ENCODE measurements at regions not wholly inside any gene's neighbourhood (a gene's known extent, or its start where the extent isn't known, plus 50 kb on each side); places are given as distances from the start of the nearest gene placed in this dataset.

- WGBS (ENCODE audit: insufficient coverage), result 69% methylated on average over 9 of the region's 18 CpGs
- Histone ChIP-seq H3K79me2 (ENCODE audit: control insufficient read depth, insufficient read depth, low read length) (no peaks in the 10 kb centered on the region), H3K9me3 (ENCODE audit: control extremely low read depth in 1 of 3, control insufficient read depth in 2 of 3, insufficient read depth in 1 of 3, low read length in 2 of 3) (no peaks in the 10 kb centered on the region), H3K27ac (ENCODE audit: low read length in 2 of 2) (no peak overlapping the region), H3K4me3 (ENCODE audit: control extremely low read depth in 1 of 5, extremely low read depth in 1 of 5, insufficient read depth in 1 of 5, low read depth in 2 of 5, low read length in 4 of 5) (no peak overlapping the region), H3K9ac (ENCODE audit: low read length) (no peak overlapping the region), H4K20me1 (ENCODE audit: control insufficient read depth, insufficient read depth, low read length, poor library complexity, severe bottlenecking) (no peaks in the 10 kb centered on the region), H3K36me3 (replicated peaks in 1 of 2; ENCODE audit: control extremely low read depth in 1 of 2, control insufficient read depth in 1 of 2, extremely low read depth in 1 of 2, insufficient read depth in 2 of 2, low read length in 1 of 2) (no peaks in the 10 kb centered on the region), H3K4me1 (ENCODE audit: control insufficient read depth in 2 of 2, insufficient read depth in 2 of 2, low read length in 2 of 2) (no peaks in the 10 kb centered on the region), H3K4me2 (replicated peaks; ENCODE audit: low read depth, low read length, poor library complexity, severe bottlenecking) (no peak overlapping the region), H2AFZ (ENCODE audit: insufficient read depth, low read depth, low read length, poor library complexity, severe bottlenecking) (no peak overlapping the region), H3K27me3 (replicated peaks in 1 of 4; ENCODE audit: control extremely low read depth in 1 of 4, control insufficient read depth in 3 of 4, insufficient read depth in 4 of 4, low read length in 3 of 4) (peaks cover 0 to 5% (median 0%) of the 10 kb centered on the region in 4 experiments)
- Mint-ChIP-seq H3K27ac (no peak overlapping the region), H3K4me1 (no peaks in the 10 kb centered on the region), H3K4me3 (no peak overlapping the region), H3K9me3 (ENCODE audit: insufficient read depth) (no peaks in the 10 kb centered on the region), H3K27me3 (peaks cover 22% of the 10 kb centered on the region)
- intact Hi-C loops (cut with micrococcal nuclease), result no loop called here
- ChIA-PET POLR2A (no interaction called here), CTCF (no interaction called here)
- TF ChIP-seq, protein P1, sequence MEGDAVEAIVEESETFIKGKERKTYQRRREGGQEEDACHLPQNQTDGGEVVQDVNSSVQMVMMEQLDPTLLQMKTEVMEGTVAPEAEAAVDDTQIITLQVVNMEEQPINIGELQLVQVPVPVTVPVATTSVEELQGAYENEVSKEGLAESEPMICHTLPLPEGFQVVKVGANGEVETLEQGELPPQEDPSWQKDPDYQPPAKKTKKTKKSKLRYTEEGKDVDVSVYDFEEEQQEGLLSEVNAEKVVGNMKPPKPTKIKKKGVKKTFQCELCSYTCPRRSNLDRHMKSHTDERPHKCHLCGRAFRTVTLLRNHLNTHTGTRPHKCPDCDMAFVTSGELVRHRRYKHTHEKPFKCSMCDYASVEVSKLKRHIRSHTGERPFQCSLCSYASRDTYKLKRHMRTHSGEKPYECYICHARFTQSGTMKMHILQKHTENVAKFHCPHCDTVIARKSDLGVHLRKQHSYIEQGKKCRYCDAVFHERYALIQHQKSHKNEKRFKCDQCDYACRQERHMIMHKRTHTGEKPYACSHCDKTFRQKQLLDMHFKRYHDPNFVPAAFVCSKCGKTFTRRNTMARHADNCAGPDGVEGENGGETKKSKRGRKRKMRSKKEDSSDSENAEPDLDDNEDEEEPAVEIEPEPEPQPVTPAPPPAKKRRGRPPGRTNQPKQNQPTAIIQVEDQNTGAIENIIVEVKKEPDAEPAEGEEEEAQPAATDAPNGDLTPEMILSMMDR (IDR thresholded peaks at IDR 0.05), result no peak
- TF ChIP-seq EZH2 (IDR thresholded peaks at IDR 0.05; ENCODE audit: borderline replicate concordance, insufficient read depth, low read depth, low read length, poor library complexity, severe bottlenecking), result no peak
- DNase-seq, result no peak
- no peak for ATAC-seq (ENCODE audit: low read depth)
Measured at GRCh38 chr15:77733579-77734300, 101.0 kb upstream of the LINGO1 start.

DNA sequence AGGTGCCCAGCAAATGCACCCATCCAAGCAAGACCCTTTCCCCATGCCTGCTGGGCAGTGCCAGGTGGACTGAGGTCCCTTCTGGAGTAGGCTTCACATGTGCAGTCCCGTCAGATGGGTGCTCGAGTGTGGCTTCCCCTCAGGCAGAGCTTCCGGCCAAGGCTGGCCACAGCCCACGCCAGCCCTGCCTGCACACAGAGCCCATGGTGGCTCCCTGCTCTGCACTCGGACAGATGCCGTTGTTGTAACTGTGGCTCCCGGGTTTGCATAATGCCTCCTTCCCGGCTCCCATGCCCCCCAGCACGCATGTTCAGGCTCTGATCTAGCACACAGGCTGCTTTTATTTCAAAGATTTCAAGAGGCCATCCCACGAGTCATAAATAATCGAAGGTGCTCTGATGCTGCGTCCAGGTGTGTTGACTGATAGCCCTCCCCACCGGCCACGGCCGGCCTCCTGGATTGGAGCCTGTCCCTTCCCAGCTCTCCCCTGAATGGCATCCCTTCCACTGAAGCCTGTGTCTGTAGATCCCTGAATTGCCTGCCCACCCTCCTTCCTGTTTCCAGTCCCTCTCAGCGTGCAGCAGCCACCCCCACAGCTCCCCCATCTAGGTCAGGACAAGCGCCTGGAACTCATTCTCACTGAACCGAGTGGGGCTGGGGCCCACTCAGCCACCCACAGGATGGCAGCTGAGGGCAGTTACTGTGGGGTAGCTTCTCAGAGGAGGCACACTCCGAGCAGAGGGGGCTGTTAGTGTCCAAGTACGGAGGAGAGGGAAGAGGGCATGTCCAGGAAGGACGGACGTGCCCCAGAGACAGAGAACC is 100.0 kb upstream of the LINGO1 start:
- no peaks in the 10 kb centered on the region for H3K9me3 ChIP-seq (ENCODE audit: control extremely low read depth in 1 of 3, control insufficient read depth in 2 of 3, insufficient read depth in 1 of 3, low read length in 2 of 3)
- intact Hi-C loops (cut with micrococcal nuclease), result no loop called here
- ChIA-PET CTCF (no interaction called here), POLR2A (no interaction called here)
- ATAC-seq (ENCODE audit: low read depth) (no peak), DNase-seq (no peak)
- H2AFZ ChIP-seq (ENCODE audit: insufficient read depth, low read depth, low read length, poor library complexity, severe bottlenecking), result no peak overlapping the region
- no peaks in the 10 kb centered on the region for H3K9me3 Mint-ChIP-seq (ENCODE audit: insufficient read depth)
- WGBS (ENCODE audit: insufficient coverage), result 82% methylated on average over 19 of the region's 22 CpGs
- peaks cover 0 to 3% (median 0%) of the 10 kb centered on the region in 4 experiments for H3K27me3 ChIP-seq (replicated peaks in 1 of 4; ENCODE audit: control extremely low read depth in 1 of 4, control insufficient read depth in 3 of 4, insufficient read depth in 4 of 4, low read length in 3 of 4)
- H3K27me3 Mint-ChIP-seq, result peaks cover 14% of the 10 kb centered on the region
- no peak overlapping the region for H3K27ac ChIP-seq (ENCODE audit: low read length in 2 of 2)
- H3K27ac Mint-ChIP-seq, result no peak overlapping the region
- H3K79me2 ChIP-seq (ENCODE audit: control insufficient read depth, insufficient read depth, low read length), result no peaks in the 10 kb centered on the region
- no peak overlapping the region for H3K4me3 Mint-ChIP-seq
- H3K36me3 ChIP-seq (replicated peaks in 1 of 2; ENCODE audit: control extremely low read depth in 1 of 2, control insufficient read depth in 1 of 2, extremely low read depth in 1 of 2, insufficient read depth in 2 of 2, low read length in 1 of 2), result no peaks in the 10 kb centered on the region
- no peak for TF ChIP-seq EZH2 (IDR thresholded peaks at IDR 0.05; ENCODE audit: borderline replicate concordance, insufficient read depth, low read depth, low read length, poor library complexity, severe bottlenecking)
- TF ChIP-seq, protein P1 (IDR thresholded peaks at IDR 0.05), result no peak
- no peaks in the 10 kb centered on the region for H4K20me1 ChIP-seq (ENCODE audit: control insufficient read depth, insufficient read depth, low read length, poor library complexity, severe bottlenecking)
- no peak overlapping the region for H3K9ac ChIP-seq (ENCODE audit: low read length)
- no peaks in the 10 kb centered on the region for H3K4me1 Mint-ChIP-seq
- H3K4me1 ChIP-seq (ENCODE audit: control insufficient read depth in 2 of 2, insufficient read depth in 2 of 2, low read length in 2 of 2), result no peaks in the 10 kb centered on the region
- no peak overlapping the region for H3K4me3 ChIP-seq (ENCODE audit: control extremely low read depth in 1 of 5, extremely low read depth in 1 of 5, insufficient read depth in 1 of 5, low read depth in 2 of 5, low read length in 4 of 5)
- no peak overlapping the region for H3K4me2 ChIP-seq (replicated peaks; ENCODE audit: low read depth, low read length, poor library complexity, severe bottlenecking)

Measured in B cell (primary cell).